NB4 (cell line): ENCODE measurements at regions not wholly inside any gene's neighbourhood (a gene's known extent, or its start where the extent isn't known, plus 50 kb on each side); places are given as distances from the start of the nearest gene placed in this dataset.

Source experiments
- CTCF ChIP-seq: IDR thresholded peaks from one replicate; pipeline ENCODE4 v1.5.1; 2012; ENCODE audit warnings: low read depth, low read length
- MAX ChIP-seq: IDR thresholded peaks from 2 replicates; pipeline ENCODE4 v1.6.1; 2011; ENCODE audit warnings: low read depth, low read length
- MYC ChIP-seq: IDR thresholded peaks from 2 replicates; pipeline ENCODE4 v1.6.1; 2011; ENCODE audit warnings: low read depth, low read length
- POLR2A ChIP-seq: IDR thresholded peaks from 2 replicates; pipeline ENCODE4 v1.6.1; 2011; ENCODE audit warnings: mild to moderate bottlenecking; ENCODE audit not compliant: insufficient read length; ENCODE audit errors: extremely low read depth

GRCh38 chr7:53542157-53542556, 506.7 kb downstream of the POM121L12 start:
- TF ChIP-seq CTCF (no peak), POLR2A (no peak), MAX (no peak), MYC (no peak)
